NOMO-1 treated with DMSO at 0.1 percent for 48 hours (cell line): ENCODE measurements at regions not wholly inside any gene's neighbourhood (a gene's known extent, or its start where the extent isn't known, plus 50 kb on each side); places are given as distances from the start of the nearest gene placed in this dataset.
A peak's percentile ranks its signal among the peaks of the same experiment; 100 is the strongest.
"Not testable (repeated sequence)": the region's sequence is repeated elsewhere in the genome, so short reads cannot be mapped to it uniquely, and the experiment has no call there.

ENCODE experiments used
- DNase-seq: peaks from one replicate; lab custom pipeline; 2025; ENCODE audit not compliant: unreplicated experiment; lab: John Stamatoyannopoulos, UW

DNA sequence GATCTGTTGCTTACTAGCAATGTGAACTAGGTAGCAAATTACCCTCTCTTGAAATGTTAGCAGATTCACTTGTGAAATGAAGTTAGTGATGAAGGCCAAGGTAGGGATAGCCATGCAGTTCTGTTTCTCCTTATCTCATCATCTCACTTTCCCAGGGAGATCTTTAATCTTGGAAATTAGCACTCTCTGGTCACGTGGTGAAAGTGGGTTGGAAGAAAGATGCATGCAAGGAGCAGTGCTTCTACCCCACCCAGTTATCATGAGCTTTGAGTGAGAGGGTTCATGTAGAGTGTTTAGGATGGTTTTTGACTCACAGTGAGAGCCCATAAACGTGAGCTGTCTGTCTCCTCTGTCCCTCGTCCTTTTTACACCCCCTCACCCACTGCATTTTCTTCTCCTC is 346.3 kb downstream of the QKI start:
- DNase-seq = no peak

DNA sequence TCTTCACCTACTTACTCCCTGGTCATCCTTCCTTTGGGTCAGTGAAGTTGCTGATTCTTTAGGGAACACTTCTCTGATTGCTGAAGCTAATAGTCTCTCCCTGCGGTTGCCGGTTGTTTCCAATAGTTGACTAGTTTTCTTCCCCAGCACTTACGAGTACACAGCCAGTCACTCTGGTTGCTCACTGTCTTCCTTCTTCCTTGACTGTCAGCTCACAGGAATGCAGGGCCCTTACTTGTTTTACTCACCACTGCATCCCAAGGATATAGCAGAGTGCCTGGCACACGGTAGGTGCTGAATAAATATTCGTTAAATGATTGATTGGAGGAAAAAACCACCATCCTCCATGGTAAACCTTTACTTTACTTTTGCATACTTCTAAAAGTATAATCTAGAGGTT is 345.0 kb downstream of the QKI start:
- DNase-seq = no peak

DNA sequence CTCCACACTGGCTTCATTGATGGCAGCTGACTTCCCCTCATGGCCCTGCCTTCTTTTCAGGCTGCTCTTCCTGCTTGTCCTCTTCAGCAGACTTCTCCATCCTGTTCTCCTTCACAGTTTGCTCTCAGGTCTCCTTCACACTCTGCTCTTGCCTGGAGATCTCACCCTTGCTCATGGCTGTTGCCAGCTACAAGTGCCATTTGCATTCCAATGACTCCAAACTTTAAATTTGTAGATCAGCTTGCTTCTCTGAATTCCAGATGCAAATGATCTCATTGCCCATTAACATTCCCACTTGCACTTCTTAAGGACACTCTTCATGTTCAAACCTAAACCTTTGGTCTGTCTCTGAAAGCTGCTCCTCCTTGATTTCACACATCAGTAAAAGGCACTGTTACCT is 343.0 kb downstream of the QKI start:
- no peak for DNase-seq

DNA sequence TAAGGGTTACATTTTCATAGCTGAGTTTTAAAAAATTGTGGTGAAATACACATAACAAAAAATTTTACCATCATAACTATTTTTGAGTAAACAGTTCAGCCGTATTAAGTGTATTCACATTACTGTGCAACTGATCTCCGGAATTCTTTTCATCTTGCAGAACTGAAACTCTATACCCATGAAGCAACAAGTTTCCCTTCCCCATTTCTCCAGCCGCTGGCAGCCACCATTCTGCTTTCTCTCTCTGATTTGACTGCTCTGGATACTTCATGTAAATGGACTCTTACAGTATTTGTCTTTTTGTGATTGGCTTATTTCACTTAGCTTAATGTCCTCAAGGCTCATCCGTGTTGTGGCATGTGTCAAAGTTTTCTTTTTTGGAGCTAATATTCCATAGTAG is 341.6 kb downstream of the QKI start:
- DNase-seq = peak; percentile 96

DNA sequence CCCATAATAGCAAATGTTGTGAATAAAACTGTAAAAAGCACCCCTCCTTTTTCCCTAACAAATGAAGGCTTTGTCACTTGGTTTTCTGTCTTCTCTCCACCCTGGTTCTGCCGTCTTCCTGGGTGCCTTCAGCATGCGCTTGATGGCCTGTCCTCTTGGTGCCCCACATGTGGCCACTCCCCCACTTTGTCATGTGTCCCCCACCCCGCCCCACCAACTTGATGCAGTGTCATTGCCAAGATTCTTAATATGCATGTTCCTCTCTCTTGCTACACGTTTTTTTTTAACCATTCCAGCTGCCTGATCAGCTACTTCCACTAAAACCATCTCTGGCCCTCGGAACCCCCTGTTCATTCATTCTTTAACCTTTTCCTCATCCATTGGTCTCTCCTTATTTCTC is 340.3 kb downstream of the QKI start:
- no peak for DNase-seq

DNA sequence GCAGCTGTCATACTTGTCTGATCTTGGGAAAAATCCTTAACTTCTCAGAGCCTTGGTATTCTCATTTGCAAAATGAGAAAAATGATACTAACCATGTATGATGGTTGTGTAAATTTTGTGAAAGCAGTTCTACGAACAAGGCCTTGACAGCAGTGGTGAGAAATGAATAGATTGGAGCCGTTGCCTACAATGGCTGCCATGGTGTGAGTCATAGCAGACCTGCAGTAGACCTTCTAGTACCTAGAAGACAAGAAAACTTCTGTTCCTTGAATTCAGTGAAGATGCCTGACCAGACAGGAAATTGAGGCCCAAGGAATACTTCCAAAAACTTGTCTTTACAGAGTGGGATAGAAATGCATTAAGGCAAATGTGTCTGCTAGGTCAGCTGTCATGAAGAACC is 338.9 kb downstream of the QKI start:
- no peak for DNase-seq

DNA sequence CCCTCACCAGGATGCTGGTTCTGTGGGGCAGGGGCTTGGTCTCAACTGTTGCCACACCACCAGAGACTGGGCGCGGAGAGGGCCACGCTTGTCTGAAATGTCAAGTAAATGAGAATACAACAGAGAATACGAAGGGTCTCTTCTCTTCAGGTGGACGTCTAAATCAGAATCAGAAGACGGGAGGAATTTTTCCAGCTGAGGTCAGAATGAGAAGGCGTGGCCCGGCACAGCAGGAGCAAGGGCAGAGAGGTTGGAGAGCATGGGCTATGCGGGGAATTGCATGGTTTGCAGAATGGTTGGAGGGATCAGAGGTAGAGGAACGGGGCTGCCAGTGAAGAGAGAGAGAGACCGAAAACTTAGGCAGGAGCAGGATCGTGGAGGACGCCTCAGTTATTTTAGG is 337.9 kb downstream of the QKI start:
- DNase-seq = no peak

DNA sequence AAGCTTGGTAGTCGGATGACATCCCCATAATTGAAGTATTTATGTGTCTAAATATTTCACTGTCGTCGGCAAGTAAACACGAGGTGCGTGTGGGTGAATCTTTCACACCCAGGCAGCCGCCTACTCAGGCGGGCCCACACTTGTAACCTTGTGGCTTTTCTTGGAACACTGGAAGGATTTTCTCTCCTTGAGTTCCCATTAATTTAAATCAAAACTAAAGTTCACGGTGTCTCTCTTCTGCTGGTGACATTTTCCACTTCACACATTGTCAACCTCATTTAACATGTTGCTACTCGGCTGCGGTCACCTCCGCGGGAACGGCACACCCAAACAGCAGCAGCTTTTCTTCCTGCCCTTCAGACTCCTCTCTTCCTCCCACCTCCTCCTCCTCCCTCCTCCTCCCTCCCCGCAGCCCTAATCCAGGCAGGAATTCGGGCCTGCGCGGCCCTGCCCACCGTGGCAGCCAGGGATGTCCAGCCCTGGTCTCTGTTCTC is 336.6 kb downstream of the QKI start:
- no peak for DNase-seq

DNA sequence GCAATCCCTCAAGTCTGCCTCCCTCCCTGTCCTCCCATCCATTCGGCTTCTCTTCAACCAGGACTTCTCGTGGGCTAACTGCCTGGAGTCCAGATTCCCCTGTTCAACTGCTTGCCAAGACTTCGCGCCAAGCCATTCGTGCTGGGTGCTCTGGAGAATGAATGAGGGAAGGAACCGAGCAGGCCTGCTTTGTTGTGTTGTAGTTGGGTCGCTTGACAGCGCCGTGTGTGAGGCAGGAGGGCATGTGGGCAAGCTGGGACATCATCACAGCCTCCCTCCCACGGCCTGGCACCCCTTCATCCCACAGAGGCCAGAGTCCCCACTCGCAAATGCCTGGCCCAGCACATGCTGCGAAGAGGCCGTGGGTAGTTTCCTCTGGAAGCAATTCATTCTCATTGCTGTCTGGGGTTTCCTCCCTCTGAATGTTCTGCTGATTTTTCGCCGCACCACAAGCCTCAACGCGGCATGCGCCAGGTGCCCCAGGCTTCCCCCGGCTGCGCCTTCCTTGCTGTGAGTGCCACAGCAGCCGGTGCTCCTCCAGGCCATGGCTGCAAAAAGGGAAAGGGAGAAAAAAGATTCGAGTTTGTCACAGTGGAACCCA is 336.0 kb downstream of the QKI start:
- no peak for DNase-seq

DNA sequence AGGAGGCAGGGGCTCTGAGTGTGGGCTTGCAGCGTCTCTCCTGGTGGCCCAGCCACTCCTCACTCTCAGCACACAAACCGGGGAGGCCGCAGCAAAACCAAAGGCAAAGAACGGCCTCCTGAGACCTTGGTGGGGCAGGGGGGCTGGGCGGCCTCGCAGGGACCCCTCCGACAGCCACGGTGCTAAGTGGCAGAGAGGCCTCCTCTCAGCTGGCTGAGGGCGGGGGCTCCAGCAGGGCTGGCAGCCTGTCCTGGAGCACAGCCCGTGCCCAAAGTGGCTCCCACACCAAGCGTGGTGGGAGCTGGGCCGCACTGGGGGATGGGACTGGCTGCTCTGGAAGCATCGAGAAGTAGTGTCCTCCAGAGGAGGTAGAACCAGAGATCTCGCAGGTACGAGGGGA is 334.4 kb downstream of the QKI start:
- DNase-seq = no peak

DNA sequence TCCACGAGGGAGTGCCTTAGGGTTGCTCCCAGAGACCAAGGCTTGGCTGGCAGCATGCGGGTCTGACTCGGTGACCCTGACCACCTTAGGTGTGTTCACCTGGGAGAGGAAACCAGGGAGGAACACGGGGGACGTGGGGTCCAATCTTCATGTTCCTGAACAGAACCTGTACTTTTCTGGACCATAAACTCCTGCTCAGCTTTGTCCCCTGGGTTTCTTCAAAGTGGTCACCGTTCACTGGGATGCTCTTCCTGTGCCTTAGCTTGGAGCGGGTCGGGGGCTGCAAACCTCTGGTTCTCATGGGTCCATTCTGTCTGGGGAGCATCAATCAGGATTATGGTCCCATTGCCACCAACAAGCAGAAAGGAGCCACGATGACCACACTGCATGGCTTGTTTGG is 333.5 kb downstream of the QKI start:
- no peak for DNase-seq

DNA sequence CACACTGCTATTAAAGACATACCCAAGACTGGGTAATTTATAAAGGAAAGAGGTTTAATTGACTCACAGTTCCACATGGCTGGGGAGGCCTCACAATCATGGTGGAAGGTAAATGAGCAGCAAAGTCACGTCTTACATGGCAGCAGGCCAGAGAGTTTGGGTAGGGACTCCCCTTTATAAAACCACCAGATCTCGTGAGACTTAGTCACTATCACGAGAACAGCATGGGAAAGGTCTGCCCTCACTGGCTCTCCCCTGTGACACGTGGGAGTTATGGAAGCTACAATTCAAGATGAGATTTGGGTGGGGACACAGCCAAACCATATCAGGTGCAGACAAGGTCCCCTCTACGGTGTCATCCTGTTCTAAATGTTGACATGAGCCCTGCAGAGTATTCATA is 332.5 kb downstream of the QKI start:
- DNase-seq = not testable (repeated sequence)

DNA sequence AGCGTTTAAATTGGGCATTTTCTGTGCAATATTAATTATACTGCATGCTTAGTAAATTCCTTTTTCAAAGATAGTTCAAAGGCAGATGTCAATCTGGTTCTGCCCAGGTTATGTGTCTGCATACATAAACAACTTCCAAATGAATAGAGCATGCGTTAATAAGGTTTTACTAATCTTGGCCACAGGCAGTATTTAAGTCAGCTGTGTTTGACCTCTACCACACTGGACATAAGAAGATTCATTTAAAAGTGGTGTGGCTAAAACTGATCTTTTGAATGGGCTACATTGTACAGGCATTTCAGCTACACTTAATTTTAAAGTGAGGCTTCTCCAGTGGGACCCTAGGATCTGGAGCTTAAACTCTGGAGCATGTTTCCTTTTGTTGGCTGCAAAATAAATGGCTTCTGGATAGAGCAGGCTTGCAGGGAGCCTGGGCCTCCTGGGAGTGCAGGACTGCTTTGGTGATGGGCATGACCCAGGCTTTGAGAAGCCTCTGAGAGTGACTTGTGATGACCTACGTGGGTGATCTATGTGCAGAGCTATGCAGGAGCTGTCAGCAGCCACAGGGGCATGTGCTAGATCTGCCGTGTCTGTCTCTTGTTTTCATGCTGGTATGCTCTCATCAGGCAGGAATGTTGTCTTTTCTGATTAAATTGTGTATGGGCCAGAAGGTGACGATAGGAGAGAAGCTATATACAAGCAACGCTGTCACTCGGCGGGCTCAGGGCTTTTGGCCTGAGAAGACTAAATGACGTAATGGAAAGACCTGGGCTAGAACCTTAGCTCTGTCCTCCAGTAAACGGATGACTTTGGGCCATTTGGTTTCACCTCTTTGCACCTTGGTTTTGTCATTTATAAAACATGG is 331.2 kb downstream of the QKI start:
- DNase-seq = no peak

DNA sequence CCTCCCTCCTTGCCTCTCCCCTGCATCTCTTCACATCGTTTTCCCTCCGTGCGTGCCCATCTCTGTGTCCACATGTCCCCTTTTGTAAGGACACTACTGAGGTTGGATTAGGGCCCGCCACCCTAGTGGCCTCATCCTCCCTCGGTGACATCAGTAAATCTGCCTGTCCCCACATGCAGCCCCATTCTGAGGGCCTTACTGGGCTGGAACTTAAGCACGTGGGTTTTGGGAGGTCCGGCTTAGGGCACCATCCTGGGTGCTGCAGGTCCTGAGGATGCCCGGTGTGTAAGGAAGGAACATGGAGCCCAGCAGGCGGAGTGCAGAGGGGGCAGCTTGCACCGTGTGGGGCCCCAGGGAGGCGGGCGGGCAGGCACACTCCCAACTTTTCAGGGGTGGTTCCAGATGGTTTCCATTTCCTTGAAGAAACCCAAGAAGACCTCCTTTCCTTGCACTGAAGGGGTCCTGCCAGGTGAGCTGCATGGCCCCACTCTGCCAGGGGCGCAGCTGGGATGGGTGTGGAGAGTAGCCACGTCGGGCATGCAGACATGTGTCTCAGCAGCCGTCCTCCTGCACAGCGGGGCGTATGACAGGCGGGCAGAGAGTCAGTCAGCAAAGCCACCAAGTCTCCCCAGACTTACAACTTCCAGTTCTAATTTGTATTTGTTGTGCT is 329.9 kb downstream of the QKI start:
- DNase-seq = no peak

DNA sequence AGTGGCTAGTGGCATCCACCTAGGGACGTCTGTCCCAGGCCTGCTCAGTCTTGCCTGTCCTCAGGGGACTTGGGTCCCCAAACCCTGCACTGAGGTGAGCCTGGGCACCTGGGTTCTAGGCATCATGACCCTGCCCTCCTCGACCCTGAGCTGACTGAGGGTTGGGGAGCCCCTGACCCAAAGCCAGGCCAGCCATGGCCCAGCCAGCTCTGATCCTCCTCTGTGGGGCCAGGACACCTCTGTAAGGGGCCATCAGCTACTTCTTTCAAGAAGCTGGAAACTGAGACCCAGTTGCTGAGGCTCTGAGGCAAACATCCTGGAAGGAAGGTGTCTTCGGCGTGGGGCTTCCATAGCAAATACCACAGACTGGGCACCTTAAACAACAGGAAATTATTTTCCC is 329.3 kb downstream of the QKI start:
- no peak for DNase-seq

DNA sequence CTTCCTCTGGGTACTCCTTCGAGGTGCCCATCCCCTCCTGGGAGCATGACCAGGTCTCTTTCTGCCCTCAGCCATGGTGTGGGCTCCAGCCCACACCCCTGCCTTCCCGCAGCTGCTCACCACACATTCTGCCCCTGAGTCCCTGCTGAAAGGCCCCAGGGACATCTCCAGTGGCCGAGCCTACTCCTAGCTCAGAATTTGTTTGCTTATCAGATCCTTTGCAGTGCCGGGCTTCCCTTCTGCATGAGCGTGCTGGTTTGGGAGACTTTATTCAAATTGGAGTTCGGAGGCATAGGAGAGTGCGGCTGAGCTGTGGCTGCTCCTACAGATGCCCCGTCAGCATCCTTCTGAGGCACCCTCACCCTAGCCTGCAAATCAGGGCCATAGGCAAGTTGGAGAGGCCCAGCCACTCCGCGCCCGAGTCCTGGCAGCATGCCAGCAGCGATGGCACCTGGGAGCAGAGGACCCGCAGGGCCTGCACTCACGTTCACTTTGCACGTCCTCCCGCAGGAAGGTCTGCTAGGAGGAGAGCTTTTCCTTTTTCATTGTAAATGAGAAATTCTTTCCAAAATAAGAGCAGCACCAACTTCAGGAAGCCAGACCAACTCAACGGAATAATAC is 327.3 kb downstream of the QKI start:
- DNase-seq = no peak

DNA sequence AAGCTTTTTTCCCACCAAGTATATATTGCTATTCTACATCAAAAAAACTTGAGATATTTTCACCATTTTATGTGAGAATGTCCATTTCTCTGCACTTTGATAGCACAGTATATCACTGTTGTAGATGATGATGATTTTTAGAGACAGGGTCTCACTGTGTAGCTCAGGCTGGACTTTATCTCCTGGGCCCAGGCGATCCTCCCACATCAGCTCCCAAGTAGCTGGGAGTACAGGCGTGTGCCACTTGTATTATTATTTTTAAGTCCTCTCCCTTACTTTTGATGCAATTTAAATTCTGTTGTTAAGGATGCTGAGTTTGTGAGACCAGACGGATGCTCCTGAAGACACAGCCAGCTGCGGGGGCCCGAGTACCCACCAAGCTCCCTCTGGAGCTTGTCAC is 326.8 kb downstream of the QKI start:
- DNase-seq = no peak

DNA sequence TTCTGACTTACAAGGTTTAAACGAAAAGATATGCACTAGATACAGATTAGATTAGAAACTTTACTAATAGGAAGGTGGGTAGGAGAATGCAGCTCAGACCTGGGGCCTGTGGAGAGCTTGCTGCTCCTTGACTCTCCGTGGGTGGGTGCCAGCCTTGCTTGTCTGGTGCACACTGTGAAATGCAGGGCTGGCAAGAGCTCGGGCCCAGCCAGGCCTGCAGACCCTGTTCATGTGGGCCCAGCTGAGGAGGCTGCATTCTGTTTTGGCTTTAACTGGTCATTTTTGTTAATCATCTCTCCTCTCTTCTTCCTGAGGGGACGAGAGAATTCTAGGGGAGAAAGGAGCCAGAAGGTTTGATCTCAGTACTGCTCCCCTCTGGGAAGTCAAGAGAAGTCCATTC is 325.4 kb downstream of the QKI start:
- DNase-seq = no peak

DNA sequence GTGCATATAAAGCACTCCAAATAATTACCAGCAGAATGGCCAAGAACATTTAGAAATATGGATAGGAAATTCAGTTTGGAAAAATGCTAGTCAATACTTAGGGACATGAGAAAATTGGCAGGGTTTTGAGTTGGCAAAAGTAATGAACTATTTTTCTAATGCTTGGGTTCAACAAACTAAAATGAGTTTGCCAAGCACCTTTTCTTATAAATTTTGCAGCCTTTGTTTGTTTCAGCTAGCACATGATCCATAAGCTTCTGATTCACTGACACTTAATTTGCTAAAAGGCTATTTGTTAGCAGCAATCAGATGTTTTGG is 324.8 kb downstream of the QKI start:
- DNase-seq = no peak

DNA sequence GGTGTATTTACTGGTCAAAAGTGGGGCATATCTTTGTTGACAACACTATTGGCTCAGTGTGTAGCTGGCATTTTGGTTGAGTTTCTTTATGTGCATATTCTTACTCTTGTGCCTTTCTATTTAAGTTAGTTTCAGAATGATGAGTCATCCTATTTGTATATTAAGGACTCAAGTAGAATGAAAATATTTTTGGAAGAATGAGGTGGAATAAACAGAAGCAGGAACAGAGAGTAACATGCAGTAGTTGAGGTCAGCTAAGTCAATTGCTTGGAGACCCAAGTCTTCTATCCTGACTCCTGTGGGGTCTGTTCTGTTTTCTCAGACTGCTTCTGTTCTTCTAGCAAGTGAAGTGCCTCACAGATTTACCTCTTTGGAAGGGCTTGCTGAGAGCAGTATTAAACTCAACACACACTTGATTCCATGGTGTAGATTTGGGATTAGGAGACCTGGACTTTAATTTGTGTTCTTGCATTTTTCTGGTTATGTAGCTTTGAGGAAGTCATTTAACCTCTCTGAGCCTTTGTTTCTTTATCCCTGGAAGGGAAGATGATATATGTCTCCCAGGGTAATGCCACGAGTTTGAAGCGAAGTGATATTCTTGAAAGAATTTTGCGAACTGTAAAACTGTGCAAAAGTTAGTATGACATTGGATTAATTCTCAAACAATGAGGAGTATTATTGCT is 324.3 kb downstream of the QKI start:
- no peak for DNase-seq

DNA sequence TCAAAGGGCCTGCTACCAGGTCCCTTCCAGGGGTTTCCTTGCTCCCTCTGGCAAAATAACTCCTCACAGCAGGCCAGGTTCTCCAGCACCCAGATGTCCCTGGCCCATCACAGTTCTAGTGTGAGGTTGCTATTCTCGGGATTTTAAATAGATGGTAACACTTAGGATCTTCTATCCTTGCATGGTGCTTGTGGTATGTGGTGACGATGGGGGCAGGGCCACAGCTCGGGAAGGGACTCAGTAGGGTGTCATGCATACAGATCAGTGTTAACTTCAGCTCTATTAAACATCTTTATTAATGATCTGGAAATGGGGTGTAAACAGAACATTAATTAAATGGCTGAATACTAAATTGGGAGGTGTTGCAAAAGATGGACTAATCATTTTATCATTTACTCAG is 323.8 kb downstream of the QKI start:
- no peak for DNase-seq
